Colonic mucosa (tissue), 4 donors: ENCODE measurements at regions not wholly inside any gene's neighbourhood (a gene's known extent, or its start where the extent isn't known, plus 50 kb on each side); places are given as distances from the start of the nearest gene placed in this dataset.

Experiments used
- DNase-seq: peaks from one replicate; pipeline ENCODE4 v3.0.0-alpha.2; 2020
- H3K27ac ChIP-seq: fragments of 200-600 bp; one replicate; pipeline ENCODE4 v1.8.0; 2021
- H3K27me3 ChIP-seq: fragments of 200-600 bp; one replicate; pipeline ENCODE4 v1.8.0; 2021
- H3K36me3 ChIP-seq: fragments of 200-600 bp; one replicate; pipeline ENCODE4 v1.8.0; 2021
- H3K4me1 ChIP-seq: fragments of 200-600 bp; one replicate; pipeline ENCODE4 v1.8.0; 2021; ENCODE audit warnings: mild to moderate bottlenecking
- H3K4me3 ChIP-seq: fragments of 200-600 bp; one replicate; pipeline ENCODE4 v1.8.0; 2021
- H3K9ac ChIP-seq, 2 donors: one replicate each; pipeline ENCODE4 v1.7.0; 2013; ENCODE audit warnings: control low read depth in 2 of 2, low read depth in 2 of 2, low read length in 2 of 2
- H3K9me3 ChIP-seq: fragments of 200-600 bp; one replicate; pipeline ENCODE4 v1.8.0; 2021
- intact Hi-C: fragments of 100-400 bp; cut with DNase I; formaldehyde crosslinking; loops from one replicate; pipeline ENCODE4 v1.14.1; 2022
- TF ChIP-seq, protein P1 (sequence below): fragments of 200-600 bp; IDR thresholded peaks from one replicate; pipeline ENCODE4 v1.8.0; 2022; ENCODE audit warnings: antibody characterized with exemption, mild to moderate bottlenecking
- donor health status: healthy.
- donor health status: DM: no; HTN: no; CAD: no.
- donor health status: DM: no; HTN: no; CAD: no.

DNA sequence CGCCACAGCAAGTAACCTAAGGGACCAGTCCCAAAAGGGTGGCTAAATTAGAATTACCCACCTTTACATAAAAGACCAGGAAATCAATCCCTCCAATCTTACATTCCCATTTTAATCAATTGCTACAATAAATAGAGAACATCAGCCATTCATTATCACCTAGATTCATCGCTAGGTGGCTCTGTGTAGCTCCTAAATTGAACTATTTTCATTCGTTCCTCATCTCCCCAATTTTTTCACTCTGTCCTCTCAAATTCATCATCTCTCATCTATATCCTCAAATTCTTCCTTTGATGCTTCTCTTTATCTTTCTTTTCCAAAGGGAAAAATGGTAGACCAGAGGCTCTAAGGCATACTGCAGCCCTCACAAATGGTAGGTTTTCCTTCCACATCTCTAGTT is 108.2 kb upstream of the TNC start:
- DNase-seq: no peak
- Histone ChIP-seq H3K36me3 (no peaks in the 10 kb centered on the region), H3K27ac (no peak overlapping the region), H3K27me3 (no peaks in the 10 kb centered on the region), H3K4me1 (no peaks in the 10 kb centered on the region), H3K9ac (no peak overlapping the region), H3K4me3 (no peak overlapping the region), H3K9me3 (no peaks in the 10 kb centered on the region)
- intact Hi-C loops: no loop called here
- TF ChIP-seq, protein P1, sequence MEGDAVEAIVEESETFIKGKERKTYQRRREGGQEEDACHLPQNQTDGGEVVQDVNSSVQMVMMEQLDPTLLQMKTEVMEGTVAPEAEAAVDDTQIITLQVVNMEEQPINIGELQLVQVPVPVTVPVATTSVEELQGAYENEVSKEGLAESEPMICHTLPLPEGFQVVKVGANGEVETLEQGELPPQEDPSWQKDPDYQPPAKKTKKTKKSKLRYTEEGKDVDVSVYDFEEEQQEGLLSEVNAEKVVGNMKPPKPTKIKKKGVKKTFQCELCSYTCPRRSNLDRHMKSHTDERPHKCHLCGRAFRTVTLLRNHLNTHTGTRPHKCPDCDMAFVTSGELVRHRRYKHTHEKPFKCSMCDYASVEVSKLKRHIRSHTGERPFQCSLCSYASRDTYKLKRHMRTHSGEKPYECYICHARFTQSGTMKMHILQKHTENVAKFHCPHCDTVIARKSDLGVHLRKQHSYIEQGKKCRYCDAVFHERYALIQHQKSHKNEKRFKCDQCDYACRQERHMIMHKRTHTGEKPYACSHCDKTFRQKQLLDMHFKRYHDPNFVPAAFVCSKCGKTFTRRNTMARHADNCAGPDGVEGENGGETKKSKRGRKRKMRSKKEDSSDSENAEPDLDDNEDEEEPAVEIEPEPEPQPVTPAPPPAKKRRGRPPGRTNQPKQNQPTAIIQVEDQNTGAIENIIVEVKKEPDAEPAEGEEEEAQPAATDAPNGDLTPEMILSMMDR: no peak

DNA sequence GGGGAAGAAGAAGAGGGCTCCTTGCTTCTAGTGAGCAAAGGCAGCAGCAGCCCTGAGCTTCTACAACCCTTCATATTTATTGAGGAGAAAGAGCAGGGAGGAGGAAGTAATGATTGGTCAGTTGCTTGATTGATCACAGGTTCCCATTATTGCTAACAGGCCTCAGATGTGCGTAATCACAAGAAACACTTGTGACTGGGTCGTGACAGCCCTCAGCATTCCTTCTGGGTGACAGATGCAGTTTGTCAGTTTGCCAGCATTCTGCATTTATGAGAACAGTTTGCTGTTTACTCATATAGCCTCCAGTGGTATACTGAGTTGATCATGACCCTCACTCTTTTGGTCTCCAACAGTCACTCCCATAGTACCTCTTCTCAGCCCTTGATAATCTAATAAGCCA is 111.5 kb upstream of the TNC start:
- H3K27me3 ChIP-seq: no peaks in the 10 kb centered on the region
- no peak overlapping the region for H3K9ac ChIP-seq
- no peak for DNase-seq
- H3K36me3 ChIP-seq: no peaks in the 10 kb centered on the region
- H3K27ac ChIP-seq: no peak overlapping the region
- no peaks in the 10 kb centered on the region for H3K4me1 ChIP-seq
- no peaks in the 10 kb centered on the region for H3K9me3 ChIP-seq
- TF ChIP-seq, protein P1: no peak
- H3K4me3 ChIP-seq: no peak overlapping the region
- intact Hi-C loops: no loop called here

DNA sequence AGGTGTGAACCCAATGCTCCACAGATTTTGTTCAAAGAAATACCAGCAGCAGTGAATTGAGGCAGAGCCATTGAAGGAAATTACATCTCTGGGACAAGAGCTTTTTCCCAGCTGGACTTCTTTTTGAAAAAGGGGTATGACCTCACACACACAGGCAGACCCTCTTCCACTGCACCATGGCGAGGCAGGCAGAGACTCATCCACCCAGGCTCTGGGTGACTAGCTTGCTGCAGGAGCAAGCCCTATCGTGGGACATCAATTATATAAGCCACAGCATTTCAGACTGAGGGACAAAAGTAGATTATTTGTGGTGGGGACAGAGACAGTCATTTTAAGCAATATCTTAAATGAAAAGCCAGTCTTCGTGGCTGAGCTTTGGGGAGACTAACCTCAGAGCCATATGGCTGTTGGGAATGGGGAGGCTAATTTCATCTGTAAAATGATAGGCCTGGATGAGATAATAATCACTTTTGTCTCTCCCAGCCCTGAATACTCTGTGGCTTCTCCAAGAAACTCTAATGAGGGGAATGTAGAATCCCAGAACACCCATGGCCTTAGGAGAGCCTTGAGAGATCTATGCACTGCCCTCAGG is 113.1 kb upstream of the TNC start:
- no peaks in the 10 kb centered on the region for H3K4me1 ChIP-seq
- no peak for DNase-seq
- H3K4me3 ChIP-seq: no peak overlapping the region
- TF ChIP-seq, protein P1: no peak
- intact Hi-C loops: no loop called here
- no peaks in the 10 kb centered on the region for H3K36me3 ChIP-seq
- no peaks in the 10 kb centered on the region for H3K9me3 ChIP-seq
- H3K27me3 ChIP-seq: no peaks in the 10 kb centered on the region
- H3K27ac ChIP-seq: no peak overlapping the region
- H3K9ac ChIP-seq: no peak overlapping the region

DNA sequence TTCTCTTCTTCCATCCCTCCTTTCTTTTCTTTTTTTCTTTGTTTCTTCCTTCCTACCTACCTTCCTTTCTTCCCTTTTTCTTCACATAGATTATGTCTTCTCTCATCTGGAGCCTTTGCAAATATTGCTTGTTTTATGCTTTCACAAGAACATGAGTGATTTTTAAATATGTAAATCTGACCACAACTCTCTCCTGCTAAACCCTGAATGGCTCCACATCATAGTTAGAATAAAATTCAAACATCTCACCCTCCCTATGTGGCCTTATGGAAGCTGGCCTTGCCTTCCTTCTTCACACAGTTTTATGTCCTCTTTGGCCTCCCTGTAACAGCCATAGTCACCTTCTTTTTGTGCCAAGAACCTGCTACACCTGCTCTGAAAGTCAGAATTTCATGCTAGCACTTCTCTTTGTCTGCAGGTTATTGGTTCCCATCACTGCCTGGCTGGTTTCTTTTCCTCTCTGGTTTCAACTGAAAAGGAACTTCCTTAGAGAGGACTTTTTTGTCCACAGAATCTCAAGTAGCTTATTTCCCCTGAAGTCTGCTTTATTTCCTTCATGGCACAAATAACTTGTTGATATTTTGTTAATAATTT is 114.3 kb upstream of the TNC start:
- intact Hi-C loops: no loop called here
- TF ChIP-seq, protein P1: no peak

DNA sequence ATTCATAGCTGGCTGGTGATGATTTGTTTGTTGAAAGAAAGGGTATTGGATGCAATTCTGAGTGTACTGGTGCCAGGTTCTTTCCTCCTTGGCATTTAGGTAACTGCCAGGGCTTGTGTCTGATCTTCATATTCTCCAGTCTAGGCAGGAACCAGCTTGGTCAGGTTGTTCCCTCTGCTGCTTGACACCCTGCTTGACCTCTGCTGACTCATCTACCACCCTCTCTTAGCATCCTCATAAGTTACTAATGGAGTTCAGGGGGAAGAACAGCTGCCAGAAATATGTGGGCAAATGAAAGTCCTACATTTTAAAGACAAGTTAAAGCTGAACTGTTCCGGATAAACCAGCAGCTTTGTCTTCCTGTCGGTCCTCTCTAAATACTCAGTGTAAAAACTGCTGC is 116.1 kb upstream of the TNC start:
- intact Hi-C loops: no loop called here
- H3K27ac ChIP-seq: no peak overlapping the region
- no peaks in the 10 kb centered on the region for H3K4me1 ChIP-seq
- no peaks in the 10 kb centered on the region for H3K36me3 ChIP-seq
- no peak overlapping the region for H3K9ac ChIP-seq
- H3K9me3 ChIP-seq: no peaks in the 10 kb centered on the region
- no peak overlapping the region for H3K4me3 ChIP-seq
- TF ChIP-seq, protein P1: no peak
- no peak for DNase-seq
- H3K27me3 ChIP-seq: no peaks in the 10 kb centered on the region

More for the DNA sequence above, 114.3 kb upstream of the TNC start:
- DNase-seq: no peak
- Histone ChIP-seq H3K27me3 (no peaks in the 10 kb centered on the region), H3K4me3 (no peak overlapping the region), H3K9ac (no peak overlapping the region), H3K9me3 (no peaks in the 10 kb centered on the region), H3K27ac (no peak overlapping the region), H3K4me1 (no peaks in the 10 kb centered on the region), H3K36me3 (no peaks in the 10 kb centered on the region)
